ENCODE measurements at regions not wholly inside any gene's neighbourhood (a gene's known extent, or its start where the extent isn't known, plus 50 kb on each side); places are given as distances from the start of the nearest gene placed in this dataset.
A peak's percentile ranks its signal among the peaks of the same experiment; 100 is the strongest.

DNA sequence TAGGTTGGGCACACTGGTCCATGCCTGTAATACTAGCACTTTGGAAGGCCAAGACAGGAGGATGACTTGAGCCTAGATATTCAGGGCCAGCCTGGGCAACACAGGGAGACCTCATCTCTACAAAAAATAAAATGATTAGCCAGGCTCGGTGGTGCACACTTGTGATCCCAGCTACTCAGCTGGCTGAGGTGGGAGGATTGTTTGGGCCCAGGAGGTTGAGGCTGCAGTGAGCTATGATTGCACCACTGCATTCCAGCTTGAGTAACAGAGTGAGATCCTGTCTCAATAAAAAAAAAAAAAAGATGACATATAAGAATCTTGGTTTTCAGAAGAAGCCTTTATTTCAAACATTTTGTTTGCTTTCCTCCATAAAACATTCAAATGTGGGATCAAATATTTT is 178.0 kb downstream of the LIG4 start:
- ChIA-PET POLR2A (interaction anchor here (1.3 kb wide), 1 partner anchor 9 kb away, joined by 6 read pairs; no protein-coding TSS in a partner anchor), CTCF (no interaction called here)
- H3K9me3 Mint-ChIP-seq (ENCODE audit: unreplicated experiment): peaks cover 13% of the 10 kb centered on the region
- no peaks in the 10 kb centered on the region for H3K4me1 Mint-ChIP-seq (ENCODE audit: insufficient read depth, unreplicated experiment)
- no peak overlapping the region for H3K4me3 Mint-ChIP-seq (ENCODE audit: unreplicated experiment)
- intact Hi-C loops (cut with micrococcal nuclease): no loop called here
- no peak overlapping the region for H3K27ac Mint-ChIP-seq (ENCODE audit: low read depth, unreplicated experiment)
- TF ChIP-seq, protein P1, sequence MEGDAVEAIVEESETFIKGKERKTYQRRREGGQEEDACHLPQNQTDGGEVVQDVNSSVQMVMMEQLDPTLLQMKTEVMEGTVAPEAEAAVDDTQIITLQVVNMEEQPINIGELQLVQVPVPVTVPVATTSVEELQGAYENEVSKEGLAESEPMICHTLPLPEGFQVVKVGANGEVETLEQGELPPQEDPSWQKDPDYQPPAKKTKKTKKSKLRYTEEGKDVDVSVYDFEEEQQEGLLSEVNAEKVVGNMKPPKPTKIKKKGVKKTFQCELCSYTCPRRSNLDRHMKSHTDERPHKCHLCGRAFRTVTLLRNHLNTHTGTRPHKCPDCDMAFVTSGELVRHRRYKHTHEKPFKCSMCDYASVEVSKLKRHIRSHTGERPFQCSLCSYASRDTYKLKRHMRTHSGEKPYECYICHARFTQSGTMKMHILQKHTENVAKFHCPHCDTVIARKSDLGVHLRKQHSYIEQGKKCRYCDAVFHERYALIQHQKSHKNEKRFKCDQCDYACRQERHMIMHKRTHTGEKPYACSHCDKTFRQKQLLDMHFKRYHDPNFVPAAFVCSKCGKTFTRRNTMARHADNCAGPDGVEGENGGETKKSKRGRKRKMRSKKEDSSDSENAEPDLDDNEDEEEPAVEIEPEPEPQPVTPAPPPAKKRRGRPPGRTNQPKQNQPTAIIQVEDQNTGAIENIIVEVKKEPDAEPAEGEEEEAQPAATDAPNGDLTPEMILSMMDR (IDR thresholded peaks at IDR 0.05; ENCODE audit: unreplicated experiment): no peak
- peak; percentile 22 for DNase-seq (ENCODE audit: unreplicated experiment)
- H3K36me3 Mint-ChIP-seq (ENCODE audit: insufficient read depth, unreplicated experiment): no peaks in the 10 kb centered on the region
- no TSS peak for BruUV-seq (replicated peaks)
- no peaks in the 10 kb centered on the region for H3K27me3 Mint-ChIP-seq (ENCODE audit: insufficient read depth, unreplicated experiment)

DNA sequence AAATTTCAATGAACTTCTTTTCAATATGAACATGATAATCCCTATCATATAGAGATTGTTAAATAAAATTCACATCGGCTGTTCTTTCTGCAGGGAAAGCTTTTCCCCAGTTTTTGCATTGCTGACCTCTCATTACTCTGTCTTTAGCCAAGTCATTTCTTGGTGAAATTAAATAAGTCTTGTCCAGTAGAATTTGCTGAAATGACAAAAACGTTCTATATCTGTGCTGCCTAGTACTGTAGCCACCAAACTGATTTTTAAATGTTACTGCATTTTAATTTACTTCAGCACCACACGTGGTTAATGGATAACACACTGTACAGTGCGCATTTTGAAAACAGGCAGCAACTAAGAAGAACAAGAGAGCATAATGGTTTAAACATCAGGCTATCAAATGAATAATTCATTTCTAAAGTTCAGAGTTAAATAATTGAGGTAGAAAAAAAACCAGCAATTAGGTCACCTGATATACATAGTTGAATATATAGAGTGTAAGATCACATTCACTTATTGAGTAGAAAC is 178.9 kb downstream of the LIG4 start:
- no peak overlapping the region for H3K4me3 Mint-ChIP-seq (ENCODE audit: unreplicated experiment)
- intact Hi-C loops (cut with micrococcal nuclease): no loop called here
- POLR2A ChIA-PET: interaction anchor here (1.3 kb wide), 1 partner anchor 10 kb away, joined by 6 read pairs; no protein-coding TSS in a partner anchor
- TF ChIP-seq, protein P1 (IDR thresholded peaks at IDR 0.05; ENCODE audit: unreplicated experiment): no peak
- no TSS peak for BruUV-seq (replicated peaks)
- H3K36me3 Mint-ChIP-seq (ENCODE audit: insufficient read depth, unreplicated experiment): no peaks in the 10 kb centered on the region
- no peaks in the 10 kb centered on the region for H3K27me3 Mint-ChIP-seq (ENCODE audit: insufficient read depth, unreplicated experiment)
- CTCF ChIA-PET: no interaction called here
- no peaks in the 10 kb centered on the region for H3K4me1 Mint-ChIP-seq (ENCODE audit: insufficient read depth, unreplicated experiment)
- no peak for DNase-seq (ENCODE audit: unreplicated experiment)
- H3K27ac Mint-ChIP-seq (ENCODE audit: low read depth, unreplicated experiment): no peak overlapping the region
- peaks cover 13% of the 10 kb centered on the region for H3K9me3 Mint-ChIP-seq (ENCODE audit: unreplicated experiment)

DNA sequence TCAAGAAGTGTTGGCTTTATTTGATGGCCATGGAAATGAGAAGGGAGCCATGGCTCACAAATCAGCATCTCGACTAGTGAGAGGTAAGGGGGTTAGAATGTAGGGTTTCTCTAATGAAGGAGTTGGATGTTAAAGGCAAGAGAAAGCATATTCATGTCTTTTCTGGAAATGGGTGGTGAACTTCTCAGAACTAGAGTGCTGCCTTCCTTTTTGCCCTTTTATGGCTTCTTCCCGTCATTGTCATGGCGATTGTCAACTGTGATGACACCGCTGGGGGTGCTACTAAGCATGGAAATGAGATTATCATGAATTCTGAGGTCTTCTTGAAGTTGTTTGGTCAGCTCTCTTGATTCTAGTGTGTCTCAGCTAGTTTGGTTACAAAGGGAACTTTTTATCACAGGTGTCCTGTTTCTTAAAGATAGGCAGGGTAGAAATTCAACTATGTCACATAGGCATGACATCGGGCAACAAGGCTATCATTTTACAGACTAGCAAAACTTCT is 180.4 kb downstream of the LIG4 start:
- CTCF ChIA-PET: interaction anchor here (1.1 kb wide), 1 partner anchor 384 kb away, joined by 3 read pairs; no protein-coding TSS in a partner anchor
- Mint-ChIP-seq H3K4me3 (ENCODE audit: unreplicated experiment) (no peak overlapping the region), H3K36me3 (ENCODE audit: insufficient read depth, unreplicated experiment) (no peaks in the 10 kb centered on the region), H3K9me3 (ENCODE audit: unreplicated experiment) (peaks cover 19% of the 10 kb centered on the region), H3K27ac (ENCODE audit: low read depth, unreplicated experiment) (no peak overlapping the region), H3K27me3 (ENCODE audit: insufficient read depth, unreplicated experiment) (no peaks in the 10 kb centered on the region), H3K4me1 (ENCODE audit: insufficient read depth, unreplicated experiment) (no peaks in the 10 kb centered on the region)
- BruUV-seq (replicated peaks): no TSS peak
- TF ChIP-seq, protein P1 (IDR thresholded peaks at IDR 0.05; ENCODE audit: unreplicated experiment): no peak
- intact Hi-C loops (cut with micrococcal nuclease): no loop called here
- POLR2A ChIA-PET: interaction anchor here (0.6 kb wide), 1 partner anchor 43 kb away, joined by 3 read pairs; no protein-coding TSS in a partner anchor
- no peak for DNase-seq (ENCODE audit: unreplicated experiment)

DNA sequence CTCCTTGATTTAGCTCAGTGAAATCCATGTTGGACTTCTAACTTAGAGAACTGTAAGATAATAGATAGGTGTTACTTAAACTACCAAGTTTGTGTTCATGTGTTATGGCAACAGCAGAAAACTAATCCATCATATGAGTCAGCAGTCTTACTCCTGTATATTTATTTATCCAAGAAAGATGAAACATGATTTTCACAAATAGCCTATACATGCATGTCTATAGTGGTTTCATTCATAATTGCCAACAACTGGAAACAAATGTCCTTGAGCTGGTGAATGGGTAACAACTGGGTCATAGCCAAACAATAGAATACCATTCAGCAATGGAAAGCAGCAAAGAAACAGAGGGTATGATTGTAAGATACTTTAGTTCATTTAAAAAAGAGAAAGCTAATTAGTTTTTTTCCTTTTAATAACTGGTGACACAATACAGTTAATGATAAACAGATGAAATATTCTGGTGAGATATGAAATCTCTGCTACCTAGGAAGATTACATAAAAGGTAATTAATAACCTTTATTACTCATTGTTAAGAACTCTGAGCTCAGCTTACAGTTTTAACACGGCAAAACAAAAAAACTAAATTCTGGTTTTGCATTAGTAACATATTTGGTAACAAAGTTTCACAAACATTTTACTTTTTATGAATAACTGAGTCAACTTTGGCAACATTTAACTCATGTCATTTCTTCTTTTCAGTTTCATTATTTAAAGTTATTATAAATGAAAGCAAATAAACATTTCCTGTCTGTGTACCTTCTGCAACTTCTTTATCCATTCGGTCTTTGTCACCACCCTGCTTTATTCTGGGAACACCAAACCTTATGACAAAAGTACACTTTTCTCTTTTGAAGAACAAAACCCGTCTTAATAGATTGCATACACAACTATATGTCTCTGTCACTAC is 181.3 kb downstream of the LIG4 start:
- Mint-ChIP-seq H3K4me3 (ENCODE audit: unreplicated experiment) (no peak overlapping the region), H3K36me3 (ENCODE audit: insufficient read depth, unreplicated experiment) (no peaks in the 10 kb centered on the region), H3K27me3 (ENCODE audit: insufficient read depth, unreplicated experiment) (no peaks in the 10 kb centered on the region), H3K4me1 (ENCODE audit: insufficient read depth, unreplicated experiment) (no peaks in the 10 kb centered on the region), H3K9me3 (ENCODE audit: unreplicated experiment) (peaks cover 20% of the 10 kb centered on the region), H3K27ac (ENCODE audit: low read depth, unreplicated experiment) (no peak overlapping the region)
- intact Hi-C loops (cut with micrococcal nuclease): no loop called here
- ChIA-PET CTCF (interaction anchor here (1.1 to 1.5 kb wide), 3 partner anchors 12 to 383 kb away, joined by 3 read pairs; no protein-coding TSS in a partner anchor), POLR2A (no interaction called here)
- DNase-seq (ENCODE audit: unreplicated experiment): peak; percentile 51
- TF ChIP-seq, protein P1 (IDR thresholded peaks at IDR 0.05; ENCODE audit: unreplicated experiment): no peak
- BruUV-seq (replicated peaks): no TSS peak

Data from MCF 10A (cell line).